PFSK-1 (cell line): ENCODE measurements at regions not wholly inside any gene's neighbourhood (a gene's known extent, or its start where the extent isn't known, plus 50 kb on each side); places are given as distances from the start of the nearest gene placed in this dataset.

ENCODE experiments used
- POLR2AphosphoS5 ChIP-seq: IDR thresholded peaks from 2 replicates; pipeline ENCODE4 v1.6.1; 2012; ENCODE audit warnings: low read depth, mild to moderate bottlenecking, control low read depth, low read length, moderate library complexity
- TAF1 ChIP-seq: IDR thresholded peaks from 2 replicates; pipeline ENCODE4 v1.6.1; 2012; ENCODE audit warnings: low read length, control low read depth, borderline replicate concordance; ENCODE audit not compliant: insufficient read depth

DNA sequence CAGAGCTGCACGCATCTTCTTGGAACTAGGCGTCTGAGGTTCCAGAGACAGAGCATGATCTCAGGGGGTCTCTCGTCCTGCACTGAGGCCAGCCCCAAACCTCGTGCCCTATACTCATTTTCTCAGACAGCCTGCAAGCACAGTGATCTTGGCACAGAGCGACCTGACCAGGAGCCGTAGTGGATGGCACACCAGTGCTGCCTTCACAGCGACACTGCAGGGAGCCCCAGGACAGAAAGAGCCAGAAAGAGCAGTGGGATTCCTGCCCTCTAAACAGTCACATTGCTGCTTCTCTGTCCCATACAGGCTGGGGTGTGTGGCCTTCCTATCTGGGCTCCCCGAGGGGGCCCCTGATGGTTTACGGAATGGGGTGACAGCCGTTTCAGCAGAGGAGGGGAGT is 131.0 kb downstream of the RBFOX3 start:
- no peak for TF ChIP-seq POLR2AphosphoS5
- no peak for TF ChIP-seq TAF1
